Neural cell (in vitro differentiated cells): ENCODE measurements at regions not wholly inside any gene's neighbourhood (a gene's known extent, or its start where the extent isn't known, plus 50 kb on each side); places are given as distances from the start of the nearest gene placed in this dataset.

ENCODE experiments used
- CTCF ChIP-seq: fragments of 450-650 bp; IDR thresholded peaks from 2 replicates; pipeline ENCODE4 v1.5.1; 2014; ENCODE audit warnings: antibody characterized with exemption, mild to moderate bottlenecking, moderate library complexity; ENCODE audit not compliant: poor library complexity, severe bottlenecking
- EP300 ChIP-seq: fragments of 450-650 bp; conservative IDR thresholded peaks from 2 replicates; pipeline ENCODE4 v1.6.1; 2014; ENCODE audit warnings: antibody characterized with exemption, mild to moderate bottlenecking, moderate library complexity; ENCODE audit not compliant: poor library complexity, severe bottlenecking
- EZH2 ChIP-seq: fragments of 200-600, 300-800 bp; shearing (Covaris generic), sonication (generic); IDR thresholded peaks from 2 replicates; pipeline ENCODE4 v1.6.1; 2014; ENCODE audit warnings: antibody characterized with exemption, low read length, borderline replicate concordance, mild to moderate bottlenecking; ENCODE audit not compliant: insufficient read depth, poor library complexity, severe bottlenecking
- POLR2AphosphoS5 ChIP-seq: IDR thresholded peaks from 2 replicates; pipeline ENCODE4 v1.6.1; 2012
- RAD21 ChIP-seq: fragments of 450-650 bp; conservative IDR thresholded peaks from 2 replicates; pipeline ENCODE4 v1.6.1; 2014; ENCODE audit warnings: antibody characterized with exemption, mild to moderate bottlenecking, moderate library complexity
- REST ChIP-seq: IDR thresholded peaks from 2 replicates; pipeline ENCODE4 v1.6.1; 2012; ENCODE audit warnings: borderline replicate concordance
- SMC3 ChIP-seq: fragments of 450-650 bp; conservative IDR thresholded peaks from 2 replicates; pipeline ENCODE4 v1.6.1; 2014; ENCODE audit warnings: antibody characterized with exemption, mild to moderate bottlenecking, moderate library complexity; ENCODE audit not compliant: poor library complexity

- TF ChIP-seq EZH2, result no peak
- peak; percentile 82 for TF ChIP-seq CTCF
- TF ChIP-seq EP300, result no peak
- peak; percentile 81 for TF ChIP-seq RAD21
- TF ChIP-seq POLR2AphosphoS5, result no peak
- no peak for TF ChIP-seq REST
- TF ChIP-seq SMC3, result peak; percentile 87
Observed at GRCh38 chr18:24726727-24727492, 266.5 kb downstream of the HRH4 start.
